SK-N-DZ (cell line): ENCODE measurements at regions not wholly inside any gene's neighbourhood (a gene's known extent, or its start where the extent isn't known, plus 50 kb on each side); places are given as distances from the start of the nearest gene placed in this dataset.
"Not testable (repeated sequence)": the region's sequence is repeated elsewhere in the genome, so short reads cannot be mapped to it uniquely, and the experiment has no call there.

Source experiments
- DNase-seq: peaks from one replicate; pipeline ENCODE4 v3.0.0-alpha.2; 2015; ENCODE audit warnings: low spot score

GRCh38 chr2:87667027-87667426 lies 80.9 kb upstream of the PLGLB2 start:
- DNase-seq, result not testable (repeated sequence)

DNA sequence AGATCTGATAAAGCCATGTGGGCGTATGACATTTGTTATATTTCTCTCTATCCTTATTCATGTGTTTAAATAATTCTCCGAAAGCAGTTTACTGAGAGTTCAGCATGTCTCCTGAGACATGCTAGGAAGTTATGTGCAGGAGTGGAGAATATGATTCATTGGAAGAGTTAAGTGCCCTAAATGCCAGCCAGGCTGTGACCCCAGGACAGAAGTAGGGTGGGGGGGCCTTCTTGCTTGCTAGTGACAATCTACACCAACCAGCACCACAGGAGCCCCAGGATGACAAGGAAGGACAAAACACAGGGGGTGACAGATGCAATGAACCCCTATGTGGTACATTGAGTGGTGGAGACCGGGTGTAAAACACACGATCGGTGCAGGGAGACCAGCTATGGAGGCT lies 79.5 kb upstream of the PLGLB2 start:
- DNase-seq, result not testable (repeated sequence)

DNA sequence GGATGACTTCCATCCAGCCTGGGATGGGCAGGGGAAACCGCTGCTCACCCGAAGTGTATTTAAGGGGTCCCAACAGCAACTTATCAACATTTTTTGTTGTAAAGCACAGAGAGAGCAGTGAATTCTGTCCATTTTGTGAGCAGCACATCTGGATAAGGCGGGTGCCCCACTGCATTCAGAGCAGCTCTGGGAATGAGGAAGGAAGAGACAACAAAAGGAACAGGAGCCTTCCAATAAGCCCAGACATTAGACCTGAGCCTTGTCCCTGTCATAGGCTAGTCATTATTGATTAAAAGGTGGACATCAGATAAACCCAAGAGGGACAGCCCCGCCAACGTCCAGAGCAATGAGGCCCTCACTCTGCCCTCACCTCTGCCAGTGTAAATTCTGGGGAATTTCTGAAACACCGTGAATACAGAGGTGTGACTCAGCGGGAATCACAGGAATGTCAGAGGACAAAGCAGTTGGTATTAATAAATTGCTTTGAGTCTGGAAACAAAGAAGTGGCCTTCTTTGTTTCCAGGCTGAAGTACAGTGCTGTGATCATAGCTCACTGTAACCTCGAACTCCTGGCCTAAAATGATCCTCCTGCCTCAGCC lies 78.2 kb upstream of the PLGLB2 start:
- DNase-seq, result not testable (repeated sequence)

GRCh38 chr2:87672404-87672803 lies 75.5 kb upstream of the PLGLB2 start:
- DNase-seq, result not testable (repeated sequence)

- DNase-seq, result not testable (repeated sequence)
Observed at GRCh38 chr2:87674729-87675128, 73.2 kb upstream of the PLGLB2 start.

GRCh38 chr2:87675487-87675886 lies 72.4 kb upstream of the PLGLB2 start:
- DNase-seq, result not testable (repeated sequence)

DNA sequence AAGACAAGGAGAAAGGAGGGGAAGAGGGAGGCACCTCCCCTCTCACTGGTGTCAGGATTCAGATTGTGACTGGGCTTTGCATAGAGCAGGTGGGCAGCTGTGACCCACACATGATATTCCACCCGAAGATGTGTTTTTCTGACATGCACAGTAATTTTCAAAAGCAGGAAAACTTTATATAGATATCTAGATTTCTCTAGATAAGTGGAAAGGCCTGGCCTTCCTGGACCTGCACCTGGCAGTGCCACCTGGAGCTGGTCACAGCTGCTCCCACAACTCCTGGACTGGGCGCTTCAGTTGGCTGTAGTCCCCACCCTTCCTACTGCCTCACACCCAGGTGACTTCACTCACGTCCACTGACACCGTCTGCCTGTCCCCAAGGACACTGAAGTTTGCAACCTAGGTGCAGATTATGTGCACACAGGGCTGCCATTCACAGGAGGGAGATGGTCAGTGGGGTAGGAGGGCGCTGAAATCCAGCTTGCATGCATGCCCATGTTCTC lies 70.4 kb upstream of the PLGLB2 start:
- not testable (repeated sequence) for DNase-seq

- DNase-seq, result not testable (repeated sequence)
Observed at GRCh38 chr2:87678742-87679173, 69.1 kb upstream of the PLGLB2 start.

DNA sequence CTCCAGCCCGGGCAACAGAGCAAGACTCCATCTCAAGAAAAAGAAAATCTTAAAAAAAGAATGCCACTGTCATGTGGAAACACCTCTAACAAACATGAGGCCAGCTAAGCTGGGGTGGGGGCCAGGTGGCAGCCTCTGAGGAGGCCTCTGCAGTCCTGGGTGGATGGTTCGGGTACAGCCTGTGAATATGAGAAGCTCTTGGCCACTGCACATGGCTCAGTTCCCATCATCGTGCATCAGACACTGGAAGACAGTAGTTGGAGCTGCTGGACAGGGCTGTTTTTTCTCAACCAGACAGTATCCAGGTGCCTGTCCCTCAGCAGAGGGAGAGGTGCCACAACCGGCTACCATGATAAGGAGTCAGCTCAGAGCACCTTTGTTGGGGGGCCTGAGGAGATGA lies 67.9 kb upstream of the PLGLB2 start:
- DNase-seq, result not testable (repeated sequence)

- not testable (repeated sequence) for DNase-seq
Observed at GRCh38 chr2:87680691-87681090, 67.2 kb upstream of the PLGLB2 start.

- DNase-seq, result not testable (repeated sequence)
Observed at GRCh38 chr2:87683451-87683850, 64.4 kb upstream of the PLGLB2 start.

DNA sequence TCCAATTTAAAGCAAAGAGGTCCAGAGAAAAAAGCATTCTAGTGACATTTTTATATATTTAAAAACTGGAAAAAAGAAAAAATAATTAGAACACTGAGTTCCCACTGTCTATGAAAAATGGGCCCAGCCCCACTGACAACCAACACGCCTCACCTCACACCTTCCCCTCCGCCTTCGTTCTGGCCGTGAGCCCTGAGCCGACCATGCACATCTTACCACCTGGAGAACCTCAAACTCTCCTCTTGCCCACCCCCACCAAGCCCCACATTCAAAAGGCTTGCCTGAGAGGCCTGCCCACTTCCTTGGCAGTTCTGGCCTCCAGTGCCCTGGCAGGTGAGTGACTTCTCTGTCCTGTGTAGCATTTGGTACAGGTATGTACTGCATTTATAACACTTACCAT lies 63.9 kb upstream of the PLGLB2 start:
- DNase-seq, result not testable (repeated sequence)

DNA sequence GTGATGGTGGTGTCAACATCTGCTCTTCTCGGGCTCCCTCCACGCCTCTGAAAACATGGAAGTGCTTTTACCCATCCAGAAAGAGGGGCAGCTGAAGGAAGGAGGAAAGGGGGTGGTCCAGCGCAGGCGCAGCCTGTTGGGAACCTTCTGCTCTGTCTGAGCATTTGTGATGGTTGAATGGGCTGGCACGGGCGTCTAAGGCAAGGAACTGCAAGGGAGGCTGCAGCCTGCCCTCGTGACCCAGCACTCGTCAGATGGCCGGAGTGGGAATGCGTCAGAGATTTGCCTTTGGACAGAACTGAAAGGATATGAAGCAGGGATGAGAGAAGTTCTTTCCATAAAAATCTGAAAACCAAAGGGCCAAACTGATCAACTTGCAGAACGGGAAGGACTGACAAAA lies 62.3 kb upstream of the PLGLB2 start:
- not testable (repeated sequence) for DNase-seq

GRCh38 chr2:87686873-87687549 lies 60.9 kb upstream of the PLGLB2 start:
- not testable (repeated sequence) for DNase-seq

DNA sequence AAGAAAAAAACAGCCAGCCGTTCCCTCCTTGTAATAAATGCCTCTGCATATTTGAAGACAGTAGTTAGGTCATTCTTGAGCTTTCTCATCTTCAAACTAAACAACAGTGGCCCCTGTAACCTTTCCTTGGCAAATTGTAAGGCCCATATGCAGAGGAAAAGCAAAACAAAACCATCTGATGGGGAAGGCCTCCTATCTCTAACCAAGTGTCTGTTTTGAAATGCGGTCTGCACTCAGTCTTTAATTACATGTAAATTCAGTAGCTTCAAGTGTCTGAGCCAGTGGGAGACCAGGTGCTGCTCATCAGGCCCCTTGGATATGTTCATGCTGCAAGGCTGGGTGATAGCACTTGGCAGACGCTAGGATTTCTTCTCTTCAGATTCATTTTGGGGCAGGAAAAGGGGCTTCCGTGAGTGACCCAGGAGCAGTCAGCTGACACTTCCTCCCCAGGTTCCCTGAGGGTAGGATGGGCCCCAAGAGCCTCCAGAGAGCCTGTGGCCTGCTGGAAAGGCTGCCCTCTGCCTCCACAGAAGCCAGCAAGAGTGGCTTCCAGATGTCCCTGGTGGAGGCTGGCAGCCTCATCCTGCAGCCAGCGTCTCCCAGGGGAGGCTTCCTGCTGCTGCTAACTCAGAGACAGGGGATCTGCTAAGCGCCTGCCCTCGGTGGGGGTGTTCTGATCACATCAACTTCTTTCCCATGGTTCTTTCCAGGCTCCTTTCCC lies 60.2 kb upstream of the PLGLB2 start:
- DNase-seq, result not testable (repeated sequence)

GRCh38 chr2:87691899-87692592 lies 55.8 kb upstream of the PLGLB2 start:
- not testable (repeated sequence) for DNase-seq

DNA sequence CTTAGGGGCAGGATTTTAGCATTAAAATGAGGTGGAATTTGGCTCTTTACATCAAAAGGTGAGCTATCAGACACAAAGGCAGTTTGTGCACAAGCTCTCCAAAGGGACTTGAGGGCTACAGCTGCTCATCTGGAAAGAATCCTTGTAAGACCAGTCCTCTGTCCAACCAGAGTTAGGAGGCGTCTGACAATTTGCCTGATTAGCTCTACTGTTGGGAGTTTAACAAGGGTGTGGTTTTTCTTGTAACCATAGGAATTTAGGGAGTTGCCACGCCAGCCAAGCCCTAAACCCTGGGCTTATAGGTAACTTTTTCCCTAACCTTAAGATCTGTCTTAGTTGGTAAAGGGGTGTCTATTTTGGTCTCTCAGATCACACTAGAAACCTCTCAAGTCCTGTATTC lies 55.0 kb upstream of the PLGLB2 start:
- not testable (repeated sequence) for DNase-seq

DNA sequence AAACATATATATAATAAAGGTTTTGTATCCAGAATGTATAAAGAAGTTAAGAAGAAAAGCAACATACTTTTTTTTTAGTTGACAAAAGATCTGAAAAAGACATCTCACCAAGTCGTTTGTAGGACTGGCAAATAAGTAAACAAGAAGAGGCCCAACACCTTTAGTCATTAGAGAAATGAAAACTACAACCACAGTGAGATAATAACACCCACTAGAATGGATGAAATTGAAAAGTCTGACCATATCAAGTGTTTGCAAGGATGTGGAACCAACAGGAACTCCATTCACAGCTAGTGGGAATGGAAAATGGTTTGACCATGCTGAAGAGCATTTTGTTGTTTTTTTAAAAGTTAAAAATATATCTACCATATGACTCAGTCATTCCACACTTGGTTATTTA lies 54.0 kb upstream of the PLGLB2 start:
- not testable (repeated sequence) for DNase-seq

- not testable (repeated sequence) for DNase-seq
Observed at GRCh38 chr2:87695596-87696323, 52.1 kb upstream of the PLGLB2 start.
